COLO668 (cell line): ENCODE measurements at regions not wholly inside any gene's neighbourhood (a gene's known extent, or its start where the extent isn't known, plus 50 kb on each side); places are given as distances from the start of the nearest gene placed in this dataset.

Experiments
- DNase-seq: peaks from one replicate; lab custom pipeline; 2025; ENCODE audit not compliant: unreplicated experiment; lab: John Stamatoyannopoulos, UW

GRCh38 chr11:116535994-116536393 lies 236.8 kb downstream of the BUD13 start:
- DNase-seq = no peak

GRCh38 chr11:116535120-116535519 lies 237.7 kb downstream of the BUD13 start:
- DNase-seq = no peak

- DNase-seq = no peak
Observed at GRCh38 chr11:116534270-116534975, 238.4 kb downstream of the BUD13 start.

- DNase-seq = no peak
Observed at GRCh38 chr11:116533186-116533825, 239.5 kb downstream of the BUD13 start.

GRCh38 chr11:116532066-116532465 lies 240.7 kb downstream of the BUD13 start:
- no peak for DNase-seq

GRCh38 chr11:116530705-116531104 lies 242.1 kb downstream of the BUD13 start:
- no peak for DNase-seq

- DNase-seq = no peak
Observed at GRCh38 chr11:116529271-116529670, 243.5 kb downstream of the BUD13 start.

GRCh38 chr11:116527180-116527991 lies 245.4 kb downstream of the BUD13 start:
- no peak for DNase-seq

GRCh38 chr11:116525961-116526495 lies 246.8 kb downstream of the BUD13 start:
- no peak for DNase-seq

- DNase-seq = no peak
Observed at GRCh38 chr11:116519499-116519898, 253.3 kb downstream of the BUD13 start.

- DNase-seq = no peak
Observed at GRCh38 chr11:116518141-116518540, 254.6 kb downstream of the BUD13 start.

- no peak for DNase-seq
Observed at GRCh38 chr11:116517584-116517983, 255.2 kb downstream of the BUD13 start.

GRCh38 chr11:116517077-116517476 lies 255.7 kb downstream of the BUD13 start:
- DNase-seq = peak; percentile 55

GRCh38 chr11:116515664-116516184 lies 257.1 kb downstream of the BUD13 start:
- peak; percentile 87 for DNase-seq

- DNase-seq = peak; percentile 44
Observed at GRCh38 chr11:116513894-116514293, 258.9 kb downstream of the BUD13 start.

- DNase-seq = no peak
Observed at GRCh38 chr11:116513278-116513823, 259.4 kb downstream of the BUD13 start.

GRCh38 chr11:116512841-116513240 lies 259.9 kb downstream of the BUD13 start:
- DNase-seq = no peak

- DNase-seq = no peak
Observed at GRCh38 chr11:116511684-116512083, 261.1 kb downstream of the BUD13 start.

GRCh38 chr11:116510886-116511650 lies 261.7 kb downstream of the BUD13 start:
- no peak for DNase-seq

GRCh38 chr11:116510166-116510565 lies 262.6 kb downstream of the BUD13 start:
- DNase-seq = no peak
